Tibial nerve (tissue), 4 donors: ENCODE measurements at regions not wholly inside any gene's neighbourhood (a gene's known extent, or its start where the extent isn't known, plus 50 kb on each side); places are given as distances from the start of the nearest gene placed in this dataset.

Experiments
- CTCF ChIP-seq, 5 experiments: fragments of 200-600 bp in 3 of 5; fragments of 450-650 bp in 2 of 5; sonication (generic) in 3 of 5; IDR thresholded peaks; one replicate each; pipeline ENCODE4 v1.5.1; 2016 to 2019; ENCODE audit warnings: antibody characterized with exemption in 5 of 5, mild to moderate bottlenecking in 3 of 5, moderate library complexity in 2 of 5
- EP300 ChIP-seq, 2 donors: sonication (generic); formaldehyde crosslinking; IDR thresholded peaks; one replicate each; pipeline ENCODE4 v1.6.1; 2017; ENCODE audit warnings: antibody characterized with exemption in 2 of 2, mild to moderate bottlenecking in 1 of 2
- POLR2A ChIP-seq, 2 donors: fragments of 450-650 bp; IDR thresholded peaks; one replicate each; pipeline ENCODE4 v1.6.1; 2017; ENCODE audit warnings: antibody characterized with exemption in 2 of 2, mild to moderate bottlenecking in 2 of 2, moderate library complexity in 2 of 2

DNA sequence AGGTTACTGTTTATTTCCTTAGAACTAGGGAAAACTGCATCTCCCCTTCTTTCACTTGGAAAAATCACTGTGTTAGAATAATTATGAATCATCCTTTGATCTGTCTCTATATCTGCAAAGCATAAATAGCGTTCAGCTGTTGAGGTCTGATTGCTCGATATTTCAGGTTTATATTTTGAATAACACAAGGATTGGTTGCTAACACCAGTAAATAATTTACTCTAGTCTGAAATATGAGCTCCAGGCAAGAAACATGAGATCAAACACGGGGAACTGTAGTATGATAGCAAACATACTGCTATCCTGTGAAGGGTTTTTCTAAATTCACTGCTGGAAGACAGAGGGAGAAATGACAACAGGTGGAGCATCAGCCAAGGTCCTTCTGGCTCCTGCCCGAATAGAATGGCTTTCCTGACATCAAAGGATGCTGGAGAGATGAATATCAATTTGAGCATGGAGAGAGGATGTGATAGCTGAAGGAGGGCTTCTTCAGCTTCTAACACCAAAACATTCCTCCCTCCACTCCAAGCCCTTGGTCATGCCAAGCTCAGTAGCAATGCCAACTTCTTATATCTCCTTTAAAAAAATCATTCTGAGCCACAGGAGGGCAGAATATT lies 450.3 kb downstream of the SHISA9 start:
- TF ChIP-seq CTCF (IDR thresholded peaks at IDR 0.05), result no peak
- no peak for TF ChIP-seq POLR2A (IDR thresholded peaks at IDR 0.05)
- no peak for TF ChIP-seq EP300 (IDR thresholded peaks at IDR 0.05)
